ENCODE measurements at regions not wholly inside any gene's neighbourhood (a gene's known extent, or its start where the extent isn't known, plus 50 kb on each side); places are given as distances from the start of the nearest gene placed in this dataset.
"Not testable (repeated sequence)": the region's sequence is repeated elsewhere in the genome, so short reads cannot be mapped to it uniquely, and the experiment has no call there.

- Histone ChIP-seq H3K27me3 (no peaks in the 10 kb centered on the region), H3K9me3 (no peaks in the 10 kb centered on the region), H3K36me3 (no peaks in the 10 kb centered on the region), H3K4me3 (no peak overlapping the region)
- no peak for DNase-seq
These were observed 72.7 kb upstream of the ABHD2 start for GRCh38 chr15:89015412-89016097.

DNA sequence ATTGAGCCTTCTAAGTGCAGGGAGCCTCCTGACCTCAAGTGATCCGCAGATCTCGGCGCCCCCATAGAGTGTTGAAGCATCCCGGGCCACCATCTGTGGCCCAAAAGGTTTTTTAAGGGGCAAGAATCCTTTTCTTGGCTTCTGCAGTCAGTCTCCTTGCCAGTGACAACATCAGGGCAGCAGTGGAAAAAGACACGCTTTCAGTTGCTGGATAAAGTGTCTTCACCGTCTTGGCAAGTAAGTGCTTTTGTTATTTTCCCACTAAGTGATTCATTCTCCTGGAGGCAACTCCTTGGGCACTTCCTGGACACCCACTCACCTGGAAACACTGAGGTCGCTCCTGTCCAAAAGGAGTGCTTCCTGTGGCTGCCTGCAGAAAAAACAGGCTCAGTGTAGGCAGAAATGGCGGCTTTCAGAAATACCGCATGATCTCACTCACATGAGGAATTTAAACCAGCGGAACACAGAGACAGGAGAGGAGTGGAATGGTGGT lies 71.7 kb upstream of the ABHD2 start:
- H3K4me3 ChIP-seq = no peak overlapping the region
- no peaks in the 10 kb centered on the region for H3K36me3 ChIP-seq
- H3K9me3 ChIP-seq = no peaks in the 10 kb centered on the region
- DNase-seq = peak; percentile 71
- H3K27me3 ChIP-seq = no peaks in the 10 kb centered on the region

DNA sequence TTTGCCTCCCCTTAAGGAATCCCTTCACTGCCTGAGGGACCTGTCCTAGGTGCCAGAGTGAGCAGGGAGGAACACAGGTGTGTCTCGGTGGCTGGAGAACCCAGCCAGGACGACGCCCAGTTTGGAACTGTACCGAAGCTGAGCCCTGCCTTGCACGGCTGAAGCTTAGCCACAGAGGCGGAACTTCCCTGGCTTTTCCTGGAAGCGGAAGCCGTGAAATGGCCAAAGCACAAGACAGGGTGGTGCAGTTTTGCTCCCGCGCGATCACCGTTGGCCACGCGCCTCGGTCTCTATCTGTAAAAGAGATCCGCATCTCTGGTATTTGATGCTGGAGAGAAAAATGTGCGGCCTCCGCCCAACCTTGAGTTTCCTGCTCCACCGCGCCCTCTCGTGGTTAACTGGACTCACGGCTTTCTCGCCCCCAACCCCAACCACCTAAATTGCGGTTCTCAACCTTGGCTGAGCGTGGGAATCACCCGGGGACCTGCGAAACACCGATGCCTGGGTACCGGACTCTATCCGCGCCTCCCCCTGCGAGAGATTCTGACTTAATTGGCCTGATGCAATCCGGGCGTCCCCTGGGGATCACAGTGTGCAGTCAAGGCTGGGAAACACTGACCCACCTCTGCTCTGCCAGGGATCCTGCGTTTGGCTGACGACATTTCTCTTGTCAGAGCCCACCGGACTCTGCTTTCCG lies 70.7 kb upstream of the ABHD2 start:
- DNase-seq = peak; percentile 83
- Histone ChIP-seq H3K4me3 (peak overlapping the region; percentile 23), H3K9me3 (no peaks in the 10 kb centered on the region), H3K27me3 (no peaks in the 10 kb centered on the region), H3K36me3 (no peaks in the 10 kb centered on the region)

DNA sequence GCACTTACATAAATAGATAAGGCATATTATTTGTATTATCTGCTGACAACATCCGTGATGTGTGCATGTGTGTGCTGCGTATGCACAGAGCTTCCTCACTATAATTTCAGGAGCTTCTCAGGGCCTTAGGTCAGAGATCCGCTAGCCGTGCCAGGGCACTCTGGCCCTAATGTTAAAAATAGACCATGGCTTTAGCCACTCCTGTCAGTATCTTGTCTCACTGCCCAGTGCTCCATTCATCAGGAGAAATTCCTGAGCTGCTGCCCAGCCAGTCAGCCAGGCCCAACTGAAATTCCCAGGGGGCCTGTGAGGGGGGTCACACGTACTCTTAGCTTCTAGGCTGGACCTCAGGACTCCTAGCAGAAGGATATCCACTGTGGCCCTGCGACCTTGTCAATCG lies 70.0 kb upstream of the ABHD2 start:
- no peaks in the 10 kb centered on the region for H3K9me3 ChIP-seq
- H3K36me3 ChIP-seq = no peaks in the 10 kb centered on the region
- peak; percentile 79 for DNase-seq
- 0 out of 2 replicates have a peak overlapping the region, but pooled peaks have one; percentile 23 for H3K4me3 ChIP-seq
- H3K27me3 ChIP-seq = no peaks in the 10 kb centered on the region

DNA sequence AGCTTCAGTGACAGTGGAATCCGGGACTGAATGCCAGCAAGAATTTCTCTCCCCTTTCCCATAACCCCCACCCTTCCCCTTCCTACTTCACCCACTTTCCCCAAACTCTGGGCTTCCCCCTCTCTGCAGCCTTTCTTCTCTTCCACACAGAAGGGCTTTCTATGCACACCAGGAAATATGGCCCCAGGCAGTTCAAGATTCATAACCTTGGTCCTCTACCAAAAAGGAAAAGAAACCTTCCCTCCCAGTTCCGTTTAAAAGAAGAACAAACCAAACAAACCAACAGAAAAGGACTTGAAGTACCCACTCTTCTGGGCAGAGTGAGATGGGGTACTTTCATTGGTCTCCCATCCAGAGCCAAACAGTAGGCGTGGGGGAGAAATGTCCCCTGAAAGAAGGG lies 68.8 kb upstream of the ABHD2 start:
- DNase-seq = no peak
- no peak overlapping the region for H3K4me3 ChIP-seq

GRCh38 chr15:89021224-89021623 lies 67.0 kb upstream of the ABHD2 start:
- Histone ChIP-seq H3K9me3 (peaks cover 9% of the 10 kb centered on the region), H3K4me3 (no peak overlapping the region), H3K27me3 (no peaks in the 10 kb centered on the region), H3K36me3 (no peaks in the 10 kb centered on the region)
- DNase-seq = peak; percentile 47

More for the DNA sequence above, 68.8 kb upstream of the ABHD2 start:
- H3K9me3 ChIP-seq = peaks cover 2% of the 10 kb centered on the region
- no peaks in the 10 kb centered on the region for H3K36me3 ChIP-seq
- no peaks in the 10 kb centered on the region for H3K27me3 ChIP-seq

GRCh38 chr15:89021886-89022285 lies 66.4 kb upstream of the ABHD2 start:
- not testable (repeated sequence) for H3K9me3 ChIP-seq, H3K27me3 ChIP-seq, DNase-seq, H3K36me3 ChIP-seq, H3K4me3 ChIP-seq

DNA sequence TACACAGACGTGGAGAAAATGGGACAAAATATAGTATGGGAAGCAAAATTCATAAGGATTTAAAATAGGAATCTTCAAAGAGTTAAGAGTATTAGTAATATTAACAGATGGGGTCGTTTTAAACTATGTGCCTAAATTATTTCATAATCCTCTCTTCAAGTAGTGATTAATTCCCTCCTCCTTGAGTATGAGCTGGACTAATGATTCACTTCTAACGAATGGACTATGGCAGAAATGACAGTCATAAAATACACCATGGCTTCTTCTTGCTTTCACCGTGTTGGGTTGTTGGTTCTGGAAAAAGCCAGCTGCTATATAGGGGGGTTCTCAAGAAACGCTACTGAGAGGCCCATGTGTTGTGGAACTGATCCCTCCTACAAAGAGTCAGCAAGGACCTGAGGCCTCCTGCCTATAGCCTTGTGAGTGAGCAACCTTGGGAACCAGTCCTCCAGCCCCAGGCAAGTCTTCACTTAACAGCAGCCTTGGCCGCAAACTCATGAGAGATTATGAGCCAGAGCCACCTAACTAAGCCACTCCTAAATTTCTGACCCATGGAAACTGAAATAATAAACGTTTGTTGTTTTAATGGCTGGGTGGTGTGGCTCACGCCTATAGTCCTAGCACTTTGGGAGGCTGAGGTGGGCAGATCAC lies 64.8 kb upstream of the ABHD2 start:
- no peak for DNase-seq
- H3K27me3 ChIP-seq = no peaks in the 10 kb centered on the region
- H3K4me3 ChIP-seq = no peak overlapping the region
- H3K36me3 ChIP-seq = no peaks in the 10 kb centered on the region
- H3K9me3 ChIP-seq = peaks cover 9% of the 10 kb centered on the region

DNA sequence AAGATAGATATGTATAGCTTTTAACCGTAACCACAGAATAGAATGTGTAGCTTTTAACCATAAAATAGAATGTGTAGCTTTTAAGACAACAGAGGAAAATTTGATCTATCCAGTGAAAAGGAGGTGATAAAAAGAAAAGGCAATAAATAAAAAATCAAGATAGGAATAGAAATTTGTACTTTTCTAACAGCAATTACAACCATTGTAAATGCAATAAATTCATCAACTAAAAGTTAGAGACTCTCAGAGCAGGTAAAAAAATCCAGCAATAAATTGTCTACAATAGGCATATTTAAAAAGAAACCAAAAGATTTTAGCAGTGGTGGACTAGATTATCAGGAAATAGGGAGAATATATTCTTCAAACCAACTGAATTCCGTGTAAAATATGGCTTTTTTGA lies 63.8 kb upstream of the ABHD2 start:
- H3K36me3 ChIP-seq = no peaks in the 10 kb centered on the region
- no peak for DNase-seq
- H3K4me3 ChIP-seq = no peak overlapping the region
- H3K9me3 ChIP-seq = peaks cover 9% of the 10 kb centered on the region
- H3K27me3 ChIP-seq = no peaks in the 10 kb centered on the region

GRCh38 chr15:89026167-89026566 lies 62.1 kb upstream of the ABHD2 start:
- no peaks in the 10 kb centered on the region for H3K27me3 ChIP-seq
- H3K4me3 ChIP-seq = no peak overlapping the region
- no peak for DNase-seq
- H3K36me3 ChIP-seq = no peaks in the 10 kb centered on the region
- peaks cover 9% of the 10 kb centered on the region for H3K9me3 ChIP-seq

- DNase-seq = no peak
- H3K9me3 ChIP-seq = peaks cover 9% of the 10 kb centered on the region
- H3K27me3 ChIP-seq = no peaks in the 10 kb centered on the region
These were observed 60.2 kb upstream of the ABHD2 start for GRCh38 chr15:89028036-89028435.

GRCh38 chr15:89030311-89030710 lies 57.9 kb upstream of the ABHD2 start:
- Histone ChIP-seq H3K36me3 (no peaks in the 10 kb centered on the region), H3K27me3 (no peaks in the 10 kb centered on the region), H3K9me3 (no peaks in the 10 kb centered on the region), H3K4me3 (no peak overlapping the region)
- DNase-seq = no peak

More at GRCh38 chr15:89028036-89028435, 60.2 kb upstream of the ABHD2 start:
- H3K36me3 ChIP-seq = no peaks in the 10 kb centered on the region
- no peak overlapping the region for H3K4me3 ChIP-seq

DNA sequence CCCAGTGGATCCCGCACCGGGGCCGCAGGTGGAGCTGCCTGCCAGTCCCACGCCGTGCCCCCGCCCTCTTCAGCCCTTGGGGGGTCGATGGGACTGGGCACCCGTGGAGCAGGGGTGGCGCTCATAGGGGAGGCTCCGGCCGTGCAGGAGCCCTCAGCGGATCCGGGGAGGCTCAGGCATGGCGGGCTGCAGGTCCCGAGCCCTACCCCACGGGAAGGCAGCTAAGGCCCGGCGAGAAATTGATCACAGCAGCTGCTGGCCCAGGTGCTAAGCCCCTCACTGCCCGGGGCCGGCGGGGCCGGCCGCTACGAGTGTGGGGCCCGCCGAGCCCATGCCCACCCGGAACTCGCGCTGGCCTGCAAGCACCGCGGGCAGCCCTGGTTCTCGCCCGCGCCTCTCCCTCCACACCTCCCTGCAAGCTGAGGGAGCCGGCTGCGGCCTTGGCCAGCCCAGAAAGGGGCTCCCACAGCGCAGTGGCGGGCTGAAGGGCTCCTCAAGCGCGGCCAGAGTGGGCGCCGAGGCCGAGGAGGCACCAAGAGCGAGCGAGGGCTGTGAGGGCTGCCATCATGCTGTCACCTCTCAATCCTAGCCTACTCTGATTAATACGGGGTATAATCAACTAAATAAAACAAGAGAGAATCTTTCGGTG lies 56.5 kb upstream of the ABHD2 start:
- H3K4me3 ChIP-seq, H3K9me3 ChIP-seq, H3K36me3 ChIP-seq, H3K27me3 ChIP-seq, DNase-seq: not testable (repeated sequence)

- Histone ChIP-seq H3K4me3 (no peak overlapping the region), H3K36me3 (no peaks in the 10 kb centered on the region), H3K27me3 (no peaks in the 10 kb centered on the region), H3K9me3 (no peaks in the 10 kb centered on the region)
- no peak for DNase-seq
These were observed 54.0 kb upstream of the ABHD2 start for GRCh38 chr15:89034305-89034704.

DNA sequence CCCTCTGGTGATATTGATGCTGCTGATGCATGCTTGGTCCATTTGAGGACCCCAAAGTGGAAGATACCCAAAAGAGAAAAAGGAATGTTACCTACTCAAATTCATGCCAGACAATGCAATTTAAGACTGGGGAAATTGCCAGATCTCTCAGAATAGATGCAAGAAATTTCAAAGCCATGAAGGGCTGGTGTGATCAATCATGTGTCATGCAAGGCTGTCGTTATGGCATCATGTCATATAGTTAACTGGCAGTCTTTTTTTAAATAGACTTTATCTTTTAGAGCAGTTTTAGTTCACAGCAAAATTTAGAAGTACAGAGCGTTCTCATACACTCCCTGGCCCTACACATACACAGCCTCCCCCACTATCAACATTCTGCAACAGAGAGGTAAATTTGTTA lies 53.1 kb upstream of the ABHD2 start:
- no peak for DNase-seq
- Histone ChIP-seq H3K27me3 (no peaks in the 10 kb centered on the region), H3K4me3 (no peak overlapping the region), H3K36me3 (no peaks in the 10 kb centered on the region), H3K9me3 (no peaks in the 10 kb centered on the region)

- Histone ChIP-seq H3K9me3 (no peaks in the 10 kb centered on the region), H3K36me3 (no peaks in the 10 kb centered on the region), H3K27me3 (no peaks in the 10 kb centered on the region), H3K4me3 (no peak overlapping the region)
- DNase-seq = no peak
These were observed 52.6 kb upstream of the ABHD2 start for GRCh38 chr15:89035658-89036057.

GRCh38 chr15:89038146-89038545 lies 50.1 kb upstream of the ABHD2 start:
- Histone ChIP-seq H3K36me3 (no peaks in the 10 kb centered on the region), H3K9me3 (no peaks in the 10 kb centered on the region), H3K27me3 (no peaks in the 10 kb centered on the region), H3K4me3 (no peak overlapping the region)
- DNase-seq = no peak

All from MG63 (cell line).